ENCODE measurements at regions not wholly inside any gene's neighbourhood (a gene's known extent, or its start where the extent isn't known, plus 50 kb on each side); places are given as distances from the start of the nearest gene placed in this dataset.

DNA sequence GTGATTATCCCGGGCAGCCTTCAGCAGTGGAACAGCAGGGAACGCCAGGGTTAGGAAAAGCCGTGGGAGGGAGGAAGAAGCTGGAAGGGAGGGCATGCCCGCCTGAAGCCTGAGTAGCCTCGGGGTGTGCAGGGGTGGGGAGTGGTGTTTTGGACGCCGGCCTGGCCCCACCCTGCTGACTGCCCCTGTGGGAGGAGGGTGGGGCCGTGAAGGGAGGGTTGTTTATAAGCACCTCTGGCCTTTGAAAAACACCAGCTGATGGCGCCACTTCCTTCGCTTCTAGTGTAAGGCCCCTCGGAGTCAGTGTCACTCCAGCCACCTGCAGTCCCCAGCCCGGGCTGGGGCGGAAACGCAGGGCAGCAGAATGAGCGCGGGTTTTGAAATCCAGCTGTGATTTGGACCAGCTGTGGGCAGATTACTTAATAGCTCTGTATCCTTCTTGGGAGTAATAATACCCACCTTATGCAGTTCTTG, 52.8 kb upstream of the BMP6 start:
- Histone ChIP-seq H2AFZ (ENCODE audit: low read length) (no peak overlapping the region), H2BK20ac (ENCODE audit: low read depth, low read length, poor library complexity, severe bottlenecking) (no peak overlapping the region), H3K23me2 (ENCODE audit: insufficient read length, low read depth, low read length, poor library complexity, severe bottlenecking) (no peaks in the 10 kb centered on the region), H2BK5ac (ENCODE audit: insufficient read length, low read length) (no peak overlapping the region), H4K5ac (ENCODE audit: insufficient read length, low read depth, low read length) (no peak overlapping the region), H3K9me3 (ENCODE audit: control insufficient read depth, low read depth, low read length) (no peaks in the 10 kb centered on the region), H3T11ph (ENCODE audit: low read length) (no peak overlapping the region), H3K27me3 (ENCODE audit: insufficient read depth, low read length) (no peaks in the 10 kb centered on the region), H3K27ac (ENCODE audit: insufficient read length, low read depth, low read length) (no peak overlapping the region), H3K23ac (ENCODE audit: insufficient read length, low read depth, low read length) (no peak overlapping the region), H2AK5ac (ENCODE audit: insufficient read length, low read length) (no peak overlapping the region), H4K8ac (replicated peaks; ENCODE audit: insufficient read length, low read depth, low read length) (no peak overlapping the region), H3K9ac (ENCODE audit: extremely low read depth, insufficient read length, low read length) (no peak overlapping the region), H2BK15ac (ENCODE audit: low read depth, low read length) (no peak overlapping the region), H2BK120ac (ENCODE audit: low read depth, low read length, poor library complexity, severe bottlenecking) (no peak overlapping the region), H3K56ac (ENCODE audit: insufficient read length, low read depth, low read length) (no peak overlapping the region), H3K79me1 (ENCODE audit: insufficient read depth, low read depth, low read length, poor library complexity, severe bottlenecking) (no peaks in the 10 kb centered on the region), H4K91ac (ENCODE audit: insufficient read length, low read depth, low read length) (no peak overlapping the region), H3K14ac (ENCODE audit: insufficient read depth, low read length) (no peak overlapping the region), H3K4me1 (ENCODE audit: insufficient read depth, low read length) (no peaks in the 10 kb centered on the region), H3K79me2 (ENCODE audit: insufficient read depth, low read length) (no peaks in the 10 kb centered on the region), H3K4me2 (ENCODE audit: insufficient read depth, insufficient read length, low read length) (peak overlapping the region; percentile 8), H3K4ac (ENCODE audit: low read depth, low read length) (no peak overlapping the region), H2BK12ac (ENCODE audit: insufficient read length, low read depth, low read length) (no peak overlapping the region), H4K20me1 (ENCODE audit: control insufficient read depth, insufficient read depth, insufficient read length) (no peaks in the 10 kb centered on the region), H3K18ac (ENCODE audit: insufficient read length, low read depth, low read length) (peak overlapping the region; percentile 21)
- H3K4me3 Mint-ChIP-seq: peak overlapping the region; percentile 42 to 63; a peak in 4 of 5 replicates
- no CpG with 5 or more reads among the region's 16 CpGs for WGBS (ENCODE audit: extremely low coverage, insufficient read length, low lambda C conversion rate)
- H3K9me3 Mint-ChIP-seq: no peaks in the 10 kb centered on the region
- peaks cover 15% of the 10 kb centered on the region for H3K27me3 Mint-ChIP-seq (ENCODE audit: low read depth)
- peaks cover 10 to 15% of the 10 kb centered on the region in 2 experiments for H3K4me1 Mint-ChIP-seq
- TF ChIP-seq, protein P1, sequence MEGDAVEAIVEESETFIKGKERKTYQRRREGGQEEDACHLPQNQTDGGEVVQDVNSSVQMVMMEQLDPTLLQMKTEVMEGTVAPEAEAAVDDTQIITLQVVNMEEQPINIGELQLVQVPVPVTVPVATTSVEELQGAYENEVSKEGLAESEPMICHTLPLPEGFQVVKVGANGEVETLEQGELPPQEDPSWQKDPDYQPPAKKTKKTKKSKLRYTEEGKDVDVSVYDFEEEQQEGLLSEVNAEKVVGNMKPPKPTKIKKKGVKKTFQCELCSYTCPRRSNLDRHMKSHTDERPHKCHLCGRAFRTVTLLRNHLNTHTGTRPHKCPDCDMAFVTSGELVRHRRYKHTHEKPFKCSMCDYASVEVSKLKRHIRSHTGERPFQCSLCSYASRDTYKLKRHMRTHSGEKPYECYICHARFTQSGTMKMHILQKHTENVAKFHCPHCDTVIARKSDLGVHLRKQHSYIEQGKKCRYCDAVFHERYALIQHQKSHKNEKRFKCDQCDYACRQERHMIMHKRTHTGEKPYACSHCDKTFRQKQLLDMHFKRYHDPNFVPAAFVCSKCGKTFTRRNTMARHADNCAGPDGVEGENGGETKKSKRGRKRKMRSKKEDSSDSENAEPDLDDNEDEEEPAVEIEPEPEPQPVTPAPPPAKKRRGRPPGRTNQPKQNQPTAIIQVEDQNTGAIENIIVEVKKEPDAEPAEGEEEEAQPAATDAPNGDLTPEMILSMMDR (conservative IDR thresholded peaks at IDR 0.05): peak; percentile 63
- H3K27ac Mint-ChIP-seq: peak overlapping the region in 1 of 3 experiments; percentile 45; a peak in 1 of 7 replicates
- DNase-seq: peak; percentile 83
- no peaks in the 10 kb centered on the region for H3K36me3 Mint-ChIP-seq (ENCODE audit: insufficient read depth in 1 of 3, low read depth in 3 of 3)

Data from H9 (cell line).